ENCODE measurements at regions not wholly inside any gene's neighbourhood (a gene's known extent, or its start where the extent isn't known, plus 50 kb on each side); places are given as distances from the start of the nearest gene placed in this dataset.

DNA sequence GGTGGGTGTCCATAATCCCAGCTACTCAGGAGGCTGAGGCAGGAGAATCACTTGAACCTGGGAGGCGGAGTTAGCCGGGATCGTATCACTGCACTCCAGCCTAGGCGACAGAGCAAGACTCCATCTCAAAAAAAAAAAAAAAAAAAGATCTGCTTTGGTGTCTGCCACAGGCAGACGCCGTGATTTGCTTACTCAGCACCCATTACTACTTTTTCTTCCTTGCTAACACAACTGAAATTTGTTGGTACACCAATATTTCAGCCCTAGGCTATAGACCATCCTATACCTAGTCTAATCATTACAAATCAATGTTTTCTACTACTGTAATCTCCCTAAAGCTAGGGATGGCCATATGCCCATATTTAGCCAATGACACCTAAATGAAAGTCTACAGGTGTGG is 53.5 kb upstream of the PARD3 start:
- DNase-seq (ENCODE audit: low spot score): no peak

- DNase-seq (ENCODE audit: low spot score): no peak
Measured at GRCh38 chr10:34866848-34867247, 51.8 kb upstream of the PARD3 start.

Data from A172 (cell line).